ENCODE measurements at regions not wholly inside any gene's neighbourhood (a gene's known extent, or its start where the extent isn't known, plus 50 kb on each side); places are given as distances from the start of the nearest gene placed in this dataset.

DNA sequence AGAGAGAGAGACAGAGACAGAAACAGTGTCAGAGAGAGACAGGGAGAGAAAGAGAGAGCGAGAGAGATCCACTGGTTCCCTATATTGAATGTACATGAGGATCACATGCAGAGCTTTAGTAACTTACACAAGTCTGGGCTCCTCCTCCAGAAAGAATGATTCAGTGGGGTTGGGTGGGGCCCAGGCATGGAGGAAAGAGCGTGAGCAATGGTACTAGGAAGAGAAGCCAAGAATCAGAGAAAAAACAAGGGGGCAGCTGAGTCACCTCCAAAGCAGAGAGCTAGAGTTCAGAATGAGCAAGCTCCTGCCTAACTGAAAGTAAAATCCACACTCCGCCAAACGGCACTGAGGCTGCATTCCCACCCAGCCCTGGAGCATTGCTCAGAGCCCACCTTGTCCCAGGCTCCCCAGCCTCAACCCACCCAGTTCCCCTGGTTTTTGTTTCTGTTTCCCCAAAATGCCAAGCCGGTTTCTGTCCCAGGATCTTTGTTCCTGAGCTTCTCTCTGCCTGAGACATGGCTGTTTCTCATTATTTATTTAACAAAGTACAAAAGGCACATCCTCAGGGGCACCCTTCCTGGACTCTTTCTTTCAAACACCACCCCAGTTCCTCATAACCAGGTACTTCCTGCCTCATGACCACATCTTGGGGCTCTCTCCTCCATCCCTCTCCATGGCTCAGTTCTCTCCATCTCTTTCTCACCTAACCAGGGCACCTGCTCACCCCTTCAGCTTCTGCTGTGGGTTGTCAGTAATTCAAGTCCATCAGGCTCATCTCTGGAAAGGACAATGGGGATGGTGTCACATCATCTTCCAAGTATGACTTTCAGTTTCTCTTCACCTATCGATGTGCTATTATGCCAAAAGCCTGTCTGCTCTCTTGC lies 670.3 kb upstream of the TBX3 start:
- BruUV-seq (replicated peaks): TSS peak; percentile 87
- TF ChIP-seq, protein P1, sequence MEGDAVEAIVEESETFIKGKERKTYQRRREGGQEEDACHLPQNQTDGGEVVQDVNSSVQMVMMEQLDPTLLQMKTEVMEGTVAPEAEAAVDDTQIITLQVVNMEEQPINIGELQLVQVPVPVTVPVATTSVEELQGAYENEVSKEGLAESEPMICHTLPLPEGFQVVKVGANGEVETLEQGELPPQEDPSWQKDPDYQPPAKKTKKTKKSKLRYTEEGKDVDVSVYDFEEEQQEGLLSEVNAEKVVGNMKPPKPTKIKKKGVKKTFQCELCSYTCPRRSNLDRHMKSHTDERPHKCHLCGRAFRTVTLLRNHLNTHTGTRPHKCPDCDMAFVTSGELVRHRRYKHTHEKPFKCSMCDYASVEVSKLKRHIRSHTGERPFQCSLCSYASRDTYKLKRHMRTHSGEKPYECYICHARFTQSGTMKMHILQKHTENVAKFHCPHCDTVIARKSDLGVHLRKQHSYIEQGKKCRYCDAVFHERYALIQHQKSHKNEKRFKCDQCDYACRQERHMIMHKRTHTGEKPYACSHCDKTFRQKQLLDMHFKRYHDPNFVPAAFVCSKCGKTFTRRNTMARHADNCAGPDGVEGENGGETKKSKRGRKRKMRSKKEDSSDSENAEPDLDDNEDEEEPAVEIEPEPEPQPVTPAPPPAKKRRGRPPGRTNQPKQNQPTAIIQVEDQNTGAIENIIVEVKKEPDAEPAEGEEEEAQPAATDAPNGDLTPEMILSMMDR (conservative IDR thresholded peaks at IDR 0.05; ENCODE audit: low read depth, low read length): no peak
- TF ChIP-seq EZH2phosphoT487 (IDR thresholded peaks at IDR 0.05; ENCODE audit: borderline replicate concordance, low read length) (no peak), EZH2 (IDR thresholded peaks at IDR 0.05; ENCODE audit: low read length, unreplicated experiment) (no peak)
- peaks cover 23% of the 10 kb centered on the region for H3K4me1 ChIP-seq (ENCODE audit: insufficient read depth, low read length)
- H3K79me2 ChIP-seq (ENCODE audit: low read length): no peaks in the 10 kb centered on the region
- H3K27ac ChIP-seq (ENCODE audit: low read length): peak overlapping the region; percentile 94
- H3K9me3 ChIP-seq (ENCODE audit: low read length): no peaks in the 10 kb centered on the region
- intact Hi-C loops (cut with micrococcal nuclease): loop anchor here (1.0 to 10.0 kb wide), 4 partner anchors 13 to 672 kb away; partner anchors contain the start of gene TBX3
- H3K4me3 ChIP-seq (ENCODE audit: low read length): peak overlapping the region; percentile 68
- CTCF ChIA-PET: no interaction called here
- H3K4me2 ChIP-seq (ENCODE audit: low read length): peak overlapping the region; percentile 86
- POLR2A ChIA-PET (ENCODE audit: unreplicated experiment): interaction anchor here (0.5 to 1.6 kb wide), 3 partner anchors 34 to 670 kb away, joined by 3 to 16 read pairs (median 4); partner anchors contain the start of gene TBX3
- H2AFZ ChIP-seq (ENCODE audit: low read length): peak overlapping the region; percentile 65
- DNase-seq (peak; percentile 98), ATAC-seq (peak; percentile 94)
- no peaks in the 10 kb centered on the region for H3F3A ChIP-seq (ENCODE audit: low read length, unreplicated experiment)
- H3K27me3 ChIP-seq (ENCODE audit: low read length): no peaks in the 10 kb centered on the region
- no peaks in the 10 kb centered on the region for H3K36me3 ChIP-seq (ENCODE audit: low read depth, low read length)
- H4K20me1 ChIP-seq (ENCODE audit: low read length): no peaks in the 10 kb centered on the region
- peak overlapping the region; percentile 80 for H3K9ac ChIP-seq (ENCODE audit: low read length)
- no peaks in the 10 kb centered on the region for H3K9me2 ChIP-seq (replicated peaks; ENCODE audit: low read length)

DNA sequence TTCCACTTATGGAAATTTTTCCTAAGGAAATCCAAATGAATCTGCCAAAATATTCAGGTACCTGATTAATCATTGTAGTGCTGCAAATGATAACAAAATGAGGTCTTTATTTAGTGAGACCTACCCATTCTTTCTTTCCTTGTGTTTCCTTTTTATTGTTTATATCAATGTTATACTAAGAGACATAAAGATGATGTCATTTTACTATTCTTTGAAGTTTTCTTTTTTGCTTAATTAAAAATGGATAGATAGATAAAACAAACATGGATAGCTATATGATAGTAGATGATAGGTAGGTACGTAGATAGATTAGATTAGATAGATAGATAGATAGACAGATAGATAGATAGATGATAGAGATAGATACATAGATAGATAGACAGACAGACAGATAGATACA lies 669.5 kb upstream of the TBX3 start:
- Histone ChIP-seq H3K9ac (ENCODE audit: low read length) (peak overlapping the region; percentile 80; the same call in 1 of the 2 replicates), H3K27ac (ENCODE audit: low read length) (peak overlapping the region; percentile 94), H3K9me2 (replicated peaks; ENCODE audit: low read length) (no peaks in the 10 kb centered on the region), H3K27me3 (ENCODE audit: low read length) (no peaks in the 10 kb centered on the region), H3K4me3 (ENCODE audit: low read length) (no peak overlapping the region; the same call in 1 of the 2 replicates), H3F3A (ENCODE audit: low read length, unreplicated experiment) (no peaks in the 10 kb centered on the region), H2AFZ (ENCODE audit: low read length) (no peak overlapping the region), H3K79me2 (ENCODE audit: low read length) (no peaks in the 10 kb centered on the region), H3K4me1 (ENCODE audit: insufficient read depth, low read length) (peaks cover 23% of the 10 kb centered on the region), H3K9me3 (ENCODE audit: low read length) (no peaks in the 10 kb centered on the region), H3K36me3 (ENCODE audit: low read depth, low read length) (no peaks in the 10 kb centered on the region), H4K20me1 (ENCODE audit: low read length) (no peaks in the 10 kb centered on the region), H3K4me2 (ENCODE audit: low read length) (peak overlapping the region; percentile 86)
- ChIA-PET POLR2A (ENCODE audit: unreplicated experiment) (interaction anchor here (1.6 kb wide), 1 partner anchor 669 kb away, joined by 16 read pairs; the partner anchor contains the start of gene TBX3), CTCF (no interaction called here)
- intact Hi-C loops (cut with micrococcal nuclease): loop anchor here (5.0 to 10.0 kb wide), 3 partner anchors 351 to 671 kb away; partner anchors contain the start of gene TBX3
- TSS peak; percentile 84 for BruUV-seq (replicated peaks)
- TF ChIP-seq, protein P1 (conservative IDR thresholded peaks at IDR 0.05; ENCODE audit: low read depth, low read length): no peak
- TF ChIP-seq EZH2phosphoT487 (IDR thresholded peaks at IDR 0.05; ENCODE audit: borderline replicate concordance, low read length): no peak
- TF ChIP-seq EZH2 (IDR thresholded peaks at IDR 0.05; ENCODE audit: low read length, unreplicated experiment): no peak
- ATAC-seq: no peak
- DNase-seq: no peak
